ENCODE measurements at regions not wholly inside any gene's neighbourhood (a gene's known extent, or its start where the extent isn't known, plus 50 kb on each side); places are given as distances from the start of the nearest gene placed in this dataset.
A peak's percentile ranks its signal among the peaks of the same experiment; 100 is the strongest.

- Mint-ChIP-seq H3K9me3 (no peaks in the 10 kb centered on the region), H3K36me3 (no peaks in the 10 kb centered on the region), H3K4me1 (no peaks in the 10 kb centered on the region), H3K4me3 (no peak overlapping the region), H3K27ac (no peak overlapping the region), H3K27me3 (no peaks in the 10 kb centered on the region)
- ATAC-seq: no peak
These were observed 109.4 kb upstream of the PACRGL start for GRCh38 chr4:20590849-20591248.

- Mint-ChIP-seq H3K4me3 (no peak overlapping the region), H3K27me3 (no peaks in the 10 kb centered on the region), H3K27ac (no peak overlapping the region), H3K36me3 (no peaks in the 10 kb centered on the region), H3K4me1 (no peaks in the 10 kb centered on the region), H3K9me3 (no peaks in the 10 kb centered on the region)
- ATAC-seq: no peak
These were observed 108.7 kb upstream of the PACRGL start for GRCh38 chr4:20591571-20591970.

GRCh38 chr4:20592013-20592412 is 108.2 kb upstream of the PACRGL start:
- Mint-ChIP-seq H3K9me3 (no peaks in the 10 kb centered on the region), H3K4me3 (no peak overlapping the region), H3K36me3 (no peaks in the 10 kb centered on the region), H3K27me3 (no peaks in the 10 kb centered on the region), H3K27ac (no peak overlapping the region), H3K4me1 (no peaks in the 10 kb centered on the region)
- ATAC-seq: no peak

- Mint-ChIP-seq H3K27ac (no peak overlapping the region), H3K4me1 (no peaks in the 10 kb centered on the region), H3K9me3 (no peaks in the 10 kb centered on the region), H3K4me3 (no peak overlapping the region), H3K36me3 (no peaks in the 10 kb centered on the region), H3K27me3 (no peaks in the 10 kb centered on the region)
- ATAC-seq: no peak
These were observed 107.6 kb upstream of the PACRGL start for GRCh38 chr4:20592663-20593062.

- H3K27me3 Mint-ChIP-seq: no peaks in the 10 kb centered on the region
- H3K9me3 Mint-ChIP-seq: no peaks in the 10 kb centered on the region
- no peak for ATAC-seq
- no peaks in the 10 kb centered on the region for H3K36me3 Mint-ChIP-seq
- H3K4me1 Mint-ChIP-seq: no peaks in the 10 kb centered on the region
- H3K27ac Mint-ChIP-seq: no peak overlapping the region
- H3K4me3 Mint-ChIP-seq: no peak overlapping the region
These were observed 101.6 kb upstream of the PACRGL start for GRCh38 chr4:20598626-20599025.

GRCh38 chr4:20603671-20604313 is 96.5 kb upstream of the PACRGL start:
- H3K4me3 Mint-ChIP-seq: no peak overlapping the region
- H3K36me3 Mint-ChIP-seq: no peaks in the 10 kb centered on the region
- H3K4me1 Mint-ChIP-seq: no peaks in the 10 kb centered on the region
- no peak for ATAC-seq
- no peaks in the 10 kb centered on the region for H3K9me3 Mint-ChIP-seq
- H3K27me3 Mint-ChIP-seq: no peaks in the 10 kb centered on the region
- no peak overlapping the region for H3K27ac Mint-ChIP-seq

- H3K4me3 Mint-ChIP-seq: no peak overlapping the region
- no peak overlapping the region for H3K27ac Mint-ChIP-seq
- H3K9me3 Mint-ChIP-seq: no peaks in the 10 kb centered on the region
- no peak for ATAC-seq
- H3K27me3 Mint-ChIP-seq: peaks cover 5% of the 10 kb centered on the region
- H3K4me1 Mint-ChIP-seq: no peaks in the 10 kb centered on the region
- H3K36me3 Mint-ChIP-seq: no peaks in the 10 kb centered on the region
These were observed 87.9 kb upstream of the PACRGL start for GRCh38 chr4:20612313-20612712.

- no peak for ATAC-seq
- H3K9me3 Mint-ChIP-seq: no peaks in the 10 kb centered on the region
- no peak overlapping the region for H3K4me3 Mint-ChIP-seq
- peaks cover 9% of the 10 kb centered on the region for H3K27me3 Mint-ChIP-seq
- H3K36me3 Mint-ChIP-seq: no peaks in the 10 kb centered on the region
- no peak overlapping the region for H3K27ac Mint-ChIP-seq
- no peaks in the 10 kb centered on the region for H3K4me1 Mint-ChIP-seq
These were observed 85.4 kb upstream of the PACRGL start for GRCh38 chr4:20614816-20615215.

- H3K4me3 Mint-ChIP-seq: no peak overlapping the region
These were observed 84.6 kb upstream of the PACRGL start for GRCh38 chr4:20615486-20616260.

GRCh38 chr4:20616313-20616712 is 83.9 kb upstream of the PACRGL start:
- Mint-ChIP-seq H3K4me1 (no peaks in the 10 kb centered on the region), H3K27ac (no peak overlapping the region), H3K27me3 (peaks cover 9% of the 10 kb centered on the region), H3K36me3 (no peaks in the 10 kb centered on the region), H3K4me3 (no peak overlapping the region), H3K9me3 (no peaks in the 10 kb centered on the region)
- ATAC-seq: peak; percentile 22

More at GRCh38 chr4:20615486-20616260, 84.6 kb upstream of the PACRGL start:
- Mint-ChIP-seq H3K27ac (no peak overlapping the region), H3K27me3 (peaks cover 9% of the 10 kb centered on the region), H3K36me3 (no peaks in the 10 kb centered on the region), H3K4me1 (no peaks in the 10 kb centered on the region), H3K9me3 (no peaks in the 10 kb centered on the region)
- ATAC-seq: peak; percentile 44

- Mint-ChIP-seq H3K4me1 (no peaks in the 10 kb centered on the region), H3K9me3 (no peaks in the 10 kb centered on the region), H3K27me3 (peaks cover 9% of the 10 kb centered on the region), H3K27ac (no peak overlapping the region), H3K36me3 (no peaks in the 10 kb centered on the region), H3K4me3 (no peak overlapping the region)
- no peak for ATAC-seq
These were observed 83.4 kb upstream of the PACRGL start for GRCh38 chr4:20616848-20617247.

GRCh38 chr4:20617678-20618396 is 82.4 kb upstream of the PACRGL start:
- no peaks in the 10 kb centered on the region for H3K4me1 Mint-ChIP-seq
- H3K36me3 Mint-ChIP-seq: no peaks in the 10 kb centered on the region
- H3K27me3 Mint-ChIP-seq: peaks cover 9% of the 10 kb centered on the region
- no peak overlapping the region for H3K4me3 Mint-ChIP-seq
- no peaks in the 10 kb centered on the region for H3K9me3 Mint-ChIP-seq
- no peak overlapping the region for H3K27ac Mint-ChIP-seq
- ATAC-seq: no peak

GRCh38 chr4:20618731-20619130 is 81.5 kb upstream of the PACRGL start:
- H3K9me3 Mint-ChIP-seq: no peaks in the 10 kb centered on the region
- no peaks in the 10 kb centered on the region for H3K36me3 Mint-ChIP-seq
- no peak overlapping the region for H3K4me3 Mint-ChIP-seq
- H3K4me1 Mint-ChIP-seq: no peaks in the 10 kb centered on the region
- ATAC-seq: no peak
- peaks cover 9% of the 10 kb centered on the region for H3K27me3 Mint-ChIP-seq
- H3K27ac Mint-ChIP-seq: no peak overlapping the region

- peaks cover 9% of the 10 kb centered on the region for H3K27me3 Mint-ChIP-seq
- H3K36me3 Mint-ChIP-seq: no peaks in the 10 kb centered on the region
- no peaks in the 10 kb centered on the region for H3K9me3 Mint-ChIP-seq
- no peak overlapping the region for H3K4me3 Mint-ChIP-seq
- H3K27ac Mint-ChIP-seq: no peak overlapping the region
- no peak for ATAC-seq
- H3K4me1 Mint-ChIP-seq: no peaks in the 10 kb centered on the region
These were observed 78.8 kb upstream of the PACRGL start for GRCh38 chr4:20621476-20621875.

GRCh38 chr4:20622701-20623100 is 77.6 kb upstream of the PACRGL start:
- no peak for ATAC-seq
- H3K4me3 Mint-ChIP-seq: no peak overlapping the region
- no peaks in the 10 kb centered on the region for H3K4me1 Mint-ChIP-seq
- no peaks in the 10 kb centered on the region for H3K27me3 Mint-ChIP-seq
- no peaks in the 10 kb centered on the region for H3K36me3 Mint-ChIP-seq
- peaks cover 3% of the 10 kb centered on the region for H3K9me3 Mint-ChIP-seq
- no peak overlapping the region for H3K27ac Mint-ChIP-seq

- Mint-ChIP-seq H3K9me3 (peaks cover 3% of the 10 kb centered on the region), H3K27ac (no peak overlapping the region), H3K36me3 (no peaks in the 10 kb centered on the region), H3K4me1 (no peaks in the 10 kb centered on the region), H3K27me3 (no peaks in the 10 kb centered on the region), H3K4me3 (no peak overlapping the region)
- ATAC-seq: no peak
These were observed 76.3 kb upstream of the PACRGL start for GRCh38 chr4:20623939-20624338.

Data from stimulated activated memory B cell treated with anti-CD40 and anti-IgM and Interleukin-4, amounts not matched to agents 10 μg/mL and 1 μg/mL and 100 μg/mL, for 72 hours (primary cell).